Epithelial cell of esophagus (primary cell): ENCODE measurements at regions not wholly inside any gene's neighbourhood (a gene's known extent, or its start where the extent isn't known, plus 50 kb on each side); places are given as distances from the start of the nearest gene placed in this dataset.

Experiments
- DNase-seq: peaks from one replicate; pipeline ENCODE4 v3.0.0; 2010; ENCODE audit warnings: low read depth
- H3K4me3 ChIP-seq: 2 replicates; pipeline ENCODE4 v1.5.1; 2011; ENCODE audit warnings: mild to moderate bottlenecking, low read length, control low read depth
- CTCF ChIP-seq: IDR thresholded peaks from 2 replicates; pipeline ENCODE4 v1.5.1; 2011; ENCODE audit warnings: low read depth, mild to moderate bottlenecking, low read length, control low read depth, inconsistent platforms; ENCODE audit not compliant: insufficient read depth; ENCODE audit errors: missing control alignments

- H3K4me3 ChIP-seq = no peak overlapping the region
- DNase-seq = no peak
- no peak for TF ChIP-seq CTCF
Measured at GRCh38 chr6:113344969-113345368, 512.2 kb upstream of the MARCKS start.

GRCh38 chr6:113347436-113347835 is 509.7 kb upstream of the MARCKS start:
- DNase-seq = peak; percentile 15
- H3K4me3 ChIP-seq = no peak overlapping the region
- TF ChIP-seq CTCF = no peak

- H3K4me3 ChIP-seq = no peak overlapping the region
Measured at GRCh38 chr6:113350461-113350860, 506.7 kb upstream of the MARCKS start.

GRCh38 chr6:113351173-113351834 is 505.8 kb upstream of the MARCKS start:
- H3K4me3 ChIP-seq = no peak overlapping the region
- peak; percentile 64 for DNase-seq
- no peak for TF ChIP-seq CTCF

More at GRCh38 chr6:113350461-113350860, 506.7 kb upstream of the MARCKS start:
- peak; percentile 10 for DNase-seq
- no peak for TF ChIP-seq CTCF

- peak; percentile 81 for DNase-seq
Measured at GRCh38 chr6:113352029-113352801, 504.9 kb upstream of the MARCKS start.

GRCh38 chr6:113352831-113353230 is 504.3 kb upstream of the MARCKS start:
- no peak overlapping the region for H3K4me3 ChIP-seq
- no peak for DNase-seq
- TF ChIP-seq CTCF = no peak

More at GRCh38 chr6:113352029-113352801, 504.9 kb upstream of the MARCKS start:
- no peak for TF ChIP-seq CTCF
- no peak overlapping the region for H3K4me3 ChIP-seq
